ENCODE measurements at regions not wholly inside any gene's neighbourhood (a gene's known extent, or its start where the extent isn't known, plus 50 kb on each side); places are given as distances from the start of the nearest gene placed in this dataset.

- no peak overlapping the region for H3K4me3 Mint-ChIP-seq
- H3K36me3 Mint-ChIP-seq (ENCODE audit: insufficient read depth), result no peaks in the 10 kb centered on the region
- H3K4me1 Mint-ChIP-seq (ENCODE audit: low read depth in 2 of 2), result peaks cover 3 to 13% of the 10 kb centered on the region in 2 donors
- DNase-seq (no peak), ATAC-seq (replicated peaks) (no peak)
- no peaks in the 10 kb centered on the region for H3K9me3 Mint-ChIP-seq
- peaks cover 0 to 10% of the 10 kb centered on the region in 2 donors for H3K27me3 Mint-ChIP-seq
- peak overlapping the region in 1 of 2 donors; percentile 64 for H3K27ac Mint-ChIP-seq
These were observed 53.3 kb upstream of the CXCR4 start for GRCh38 chr2:136171223-136171622.

- Mint-ChIP-seq H3K4me3 (no peak overlapping the region), H3K27ac (no peak overlapping the region), H3K36me3 (ENCODE audit: insufficient read depth) (no peaks in the 10 kb centered on the region), H3K27me3 (peaks cover 0 to 10% of the 10 kb centered on the region in 2 donors), H3K4me1 (ENCODE audit: low read depth in 2 of 2) (peaks cover 5 to 13% of the 10 kb centered on the region in 2 donors), H3K9me3 (no peaks in the 10 kb centered on the region)
- DNase-seq, result no peak
- ATAC-seq (replicated peaks), result no peak
These were observed 50.8 kb upstream of the CXCR4 start for GRCh38 chr2:136168720-136169119.

- H3K4me3 Mint-ChIP-seq, result no peak overlapping the region
- no peaks in the 10 kb centered on the region for H3K9me3 Mint-ChIP-seq
- H3K27me3 Mint-ChIP-seq, result peaks cover 0 to 10% of the 10 kb centered on the region in 2 donors
- H3K27ac Mint-ChIP-seq, result peak overlapping the region in 1 of 2 donors; percentile 30
- DNase-seq (no peak), ATAC-seq (replicated peaks) (no peak)
- no peaks in the 10 kb centered on the region for H3K36me3 Mint-ChIP-seq (ENCODE audit: insufficient read depth)
- H3K4me1 Mint-ChIP-seq (ENCODE audit: low read depth in 2 of 2), result peaks cover 7 to 11% of the 10 kb centered on the region in 2 donors
These were observed 49.9 kb upstream of the CXCR4 start for GRCh38 chr2:136167721-136168475.
